ENCODE measurements at regions not wholly inside any gene's neighbourhood (a gene's known extent, or its start where the extent isn't known, plus 50 kb on each side); places are given as distances from the start of the nearest gene placed in this dataset.

DNA sequence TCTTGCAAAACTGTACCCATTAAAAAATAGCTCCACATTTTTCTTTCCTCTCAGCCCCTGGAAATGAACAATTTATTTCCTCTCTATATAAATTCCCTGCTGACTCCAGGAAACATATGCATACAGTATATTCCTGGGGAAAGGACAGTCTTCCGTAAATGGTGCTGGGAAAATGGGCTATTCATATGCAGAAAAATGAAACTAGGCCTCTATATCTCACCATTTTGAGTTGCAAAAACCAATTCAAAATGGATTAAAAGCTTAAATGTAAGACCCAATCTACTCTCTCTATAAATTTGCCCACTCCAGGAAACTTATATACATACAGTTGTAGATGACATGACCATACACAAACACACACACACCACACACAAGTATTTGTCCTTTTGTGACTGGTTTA, 85.9 kb upstream of the GPR149 start:
- TF ChIP-seq, protein P1, sequence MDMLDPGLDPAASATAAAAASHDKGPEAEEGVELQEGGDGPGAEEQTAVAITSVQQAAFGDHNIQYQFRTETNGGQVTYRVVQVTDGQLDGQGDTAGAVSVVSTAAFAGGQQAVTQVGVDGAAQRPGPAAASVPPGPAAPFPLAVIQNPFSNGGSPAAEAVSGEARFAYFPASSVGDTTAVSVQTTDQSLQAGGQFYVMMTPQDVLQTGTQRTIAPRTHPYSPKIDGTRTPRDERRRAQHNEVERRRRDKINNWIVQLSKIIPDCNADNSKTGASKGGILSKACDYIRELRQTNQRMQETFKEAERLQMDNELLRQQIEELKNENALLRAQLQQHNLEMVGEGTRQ (IDR thresholded peaks at IDR 0.05) = no peak
- TF ChIP-seq NPAS2 (CRISPR knock-in tag; IDR thresholded peaks at IDR 0.05; ENCODE audit: borderline replicate concordance) (no peak), RAD21 (conservative IDR thresholded peaks at IDR 0.05 in 1 of 2, IDR thresholded peaks at IDR 0.05 in 1 of 2) (no peak), HDAC2 (IDR thresholded peaks at IDR 0.05) (no peak), EHMT2 (IDR thresholded peaks at IDR 0.05; ENCODE audit: low read depth) (no peak), EP300 (IDR thresholded peaks at IDR 0.05) (no peak), POLR2A (IDR thresholded peaks at IDR 0.05; ENCODE audit: low read length) (no peak), MYC (IDR thresholded peaks at IDR 0.05; ENCODE audit: borderline replicate concordance, low read length) (no peak)
- TF ChIP-seq, protein P2, sequence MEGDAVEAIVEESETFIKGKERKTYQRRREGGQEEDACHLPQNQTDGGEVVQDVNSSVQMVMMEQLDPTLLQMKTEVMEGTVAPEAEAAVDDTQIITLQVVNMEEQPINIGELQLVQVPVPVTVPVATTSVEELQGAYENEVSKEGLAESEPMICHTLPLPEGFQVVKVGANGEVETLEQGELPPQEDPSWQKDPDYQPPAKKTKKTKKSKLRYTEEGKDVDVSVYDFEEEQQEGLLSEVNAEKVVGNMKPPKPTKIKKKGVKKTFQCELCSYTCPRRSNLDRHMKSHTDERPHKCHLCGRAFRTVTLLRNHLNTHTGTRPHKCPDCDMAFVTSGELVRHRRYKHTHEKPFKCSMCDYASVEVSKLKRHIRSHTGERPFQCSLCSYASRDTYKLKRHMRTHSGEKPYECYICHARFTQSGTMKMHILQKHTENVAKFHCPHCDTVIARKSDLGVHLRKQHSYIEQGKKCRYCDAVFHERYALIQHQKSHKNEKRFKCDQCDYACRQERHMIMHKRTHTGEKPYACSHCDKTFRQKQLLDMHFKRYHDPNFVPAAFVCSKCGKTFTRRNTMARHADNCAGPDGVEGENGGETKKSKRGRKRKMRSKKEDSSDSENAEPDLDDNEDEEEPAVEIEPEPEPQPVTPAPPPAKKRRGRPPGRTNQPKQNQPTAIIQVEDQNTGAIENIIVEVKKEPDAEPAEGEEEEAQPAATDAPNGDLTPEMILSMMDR (IDR thresholded peaks at IDR 0.05) = no peak
- TF ChIP-seq, protein P3, sequence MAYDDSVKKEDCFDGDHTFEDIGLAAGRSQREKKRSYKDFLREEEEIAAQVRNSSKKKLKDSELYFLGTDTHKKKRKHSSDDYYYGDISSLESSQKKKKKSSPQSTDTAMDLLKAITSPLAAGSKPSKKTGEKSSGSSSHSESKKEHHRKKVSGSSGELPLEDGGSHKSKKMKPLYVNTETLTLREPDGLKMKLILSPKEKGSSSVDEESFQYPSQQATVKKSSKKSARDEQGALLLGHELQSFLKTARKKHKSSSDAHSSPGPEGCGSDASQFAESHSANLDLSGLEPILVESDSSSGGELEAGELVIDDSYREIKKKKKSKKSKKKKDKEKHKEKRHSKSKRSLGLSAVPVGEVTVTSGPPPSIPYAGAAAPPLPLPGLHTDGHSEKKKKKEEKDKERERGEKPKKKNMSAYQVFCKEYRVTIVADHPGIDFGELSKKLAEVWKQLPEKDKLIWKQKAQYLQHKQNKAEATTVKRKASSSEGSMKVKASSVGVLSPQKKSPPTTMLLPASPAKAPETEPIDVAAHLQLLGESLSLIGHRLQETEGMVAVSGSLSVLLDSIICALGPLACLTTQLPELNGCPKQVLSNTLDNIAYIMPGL (CRISPR knock-in tag; IDR thresholded peaks at IDR 0.05; ENCODE audit: borderline replicate concordance) = no peak
- TF ChIP-seq, protein P4, sequence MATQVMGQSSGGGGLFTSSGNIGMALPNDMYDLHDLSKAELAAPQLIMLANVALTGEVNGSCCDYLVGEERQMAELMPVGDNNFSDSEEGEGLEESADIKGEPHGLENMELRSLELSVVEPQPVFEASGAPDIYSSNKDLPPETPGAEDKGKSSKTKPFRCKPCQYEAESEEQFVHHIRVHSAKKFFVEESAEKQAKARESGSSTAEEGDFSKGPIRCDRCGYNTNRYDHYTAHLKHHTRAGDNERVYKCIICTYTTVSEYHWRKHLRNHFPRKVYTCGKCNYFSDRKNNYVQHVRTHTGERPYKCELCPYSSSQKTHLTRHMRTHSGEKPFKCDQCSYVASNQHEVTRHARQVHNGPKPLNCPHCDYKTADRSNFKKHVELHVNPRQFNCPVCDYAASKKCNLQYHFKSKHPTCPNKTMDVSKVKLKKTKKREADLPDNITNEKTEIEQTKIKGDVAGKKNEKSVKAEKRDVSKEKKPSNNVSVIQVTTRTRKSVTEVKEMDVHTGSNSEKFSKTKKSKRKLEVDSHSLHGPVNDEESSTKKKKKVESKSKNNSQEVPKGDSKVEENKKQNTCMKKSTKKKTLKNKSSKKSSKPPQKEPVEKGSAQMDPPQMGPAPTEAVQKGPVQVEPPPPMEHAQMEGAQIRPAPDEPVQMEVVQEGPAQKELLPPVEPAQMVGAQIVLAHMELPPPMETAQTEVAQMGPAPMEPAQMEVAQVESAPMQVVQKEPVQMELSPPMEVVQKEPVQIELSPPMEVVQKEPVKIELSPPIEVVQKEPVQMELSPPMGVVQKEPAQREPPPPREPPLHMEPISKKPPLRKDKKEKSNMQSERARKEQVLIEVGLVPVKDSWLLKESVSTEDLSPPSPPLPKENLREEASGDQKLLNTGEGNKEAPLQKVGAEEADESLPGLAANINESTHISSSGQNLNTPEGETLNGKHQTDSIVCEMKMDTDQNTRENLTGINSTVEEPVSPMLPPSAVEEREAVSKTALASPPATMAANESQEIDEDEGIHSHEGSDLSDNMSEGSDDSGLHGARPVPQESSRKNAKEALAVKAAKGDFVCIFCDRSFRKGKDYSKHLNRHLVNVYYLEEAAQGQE (IDR thresholded peaks at IDR 0.05) = no peak

All from A549 (cell line).